Brain microvascular endothelial cell (primary cell): ENCODE measurements at regions not wholly inside any gene's neighbourhood (a gene's known extent, or its start where the extent isn't known, plus 50 kb on each side); places are given as distances from the start of the nearest gene placed in this dataset.

ENCODE experiments used
- DNase-seq: peaks from one replicate; pipeline ENCODE4 v3.0.0-alpha.2; 2020
- H3K27ac ChIP-seq: fragments of 250-450 bp; sonication (Bioruptor Pico); 2 replicates; pipeline ENCODE4 v1.5.1; 2020; ENCODE audit warnings: mild to moderate bottlenecking, moderate library complexity
- H3K27me3 ChIP-seq: fragments of 250-450 bp; sonication (Bioruptor Pico); replicated peaks from 2 replicates; pipeline ENCODE4 v1.5.1; 2020; ENCODE audit warnings: mild to moderate bottlenecking
- H3K36me3 ChIP-seq: fragments of 250-450 bp; sonication (Bioruptor Pico); replicated peaks from 2 replicates; pipeline ENCODE4 v1.5.1; 2020; ENCODE audit warnings: mild to moderate bottlenecking
- H3K4me3 ChIP-seq: 2 replicates; pipeline ENCODE4 v1.5.1; 2011; ENCODE audit warnings: low read depth, mild to moderate bottlenecking, control low read depth, low read length, moderate library complexity
- in situ Hi-C: cut with HindIII; loops from 2 replicates; pipeline ENCODE4 v1.10.0; 2017; ENCODE audit warnings: low sequenced_read_pairs, low pct_ligation_motif_present
- TF ChIP-seq, protein P1 (sequence below): IDR thresholded peaks from 2 replicates; pipeline ENCODE4 v1.5.1; 2011; ENCODE audit warnings: low read depth, mild to moderate bottlenecking, moderate library complexity, low read length, control low read depth, inconsistent platforms; ENCODE audit errors: missing control alignments

DNA sequence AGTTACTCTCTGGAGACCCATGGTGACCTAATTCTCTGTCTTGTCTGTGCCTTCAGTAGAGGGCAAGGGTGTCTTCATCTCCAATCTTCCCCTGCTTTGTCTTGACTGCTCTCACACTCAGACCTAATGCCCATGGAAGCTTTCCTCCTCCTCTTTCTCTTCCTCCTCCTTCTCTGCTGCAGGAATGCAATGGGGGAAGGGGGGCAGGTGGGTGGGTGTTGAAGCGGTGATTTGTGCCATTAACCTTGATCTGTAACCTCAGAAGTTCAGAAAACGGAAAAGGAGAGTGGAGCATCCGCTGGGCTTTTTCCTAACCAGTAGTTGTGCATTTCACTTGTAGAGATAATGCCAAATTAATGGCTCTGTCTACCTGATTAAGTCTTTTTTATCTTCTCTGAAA, 172.3 kb upstream of the CDH11 start:
- Histone ChIP-seq H3K27ac (no peak overlapping the region), H3K27me3 (no peaks in the 10 kb centered on the region), H3K36me3 (no peaks in the 10 kb centered on the region), H3K4me3 (no peak overlapping the region)
- in situ Hi-C loops, result no loop called here
- DNase-seq, result no peak
- TF ChIP-seq, protein P1, sequence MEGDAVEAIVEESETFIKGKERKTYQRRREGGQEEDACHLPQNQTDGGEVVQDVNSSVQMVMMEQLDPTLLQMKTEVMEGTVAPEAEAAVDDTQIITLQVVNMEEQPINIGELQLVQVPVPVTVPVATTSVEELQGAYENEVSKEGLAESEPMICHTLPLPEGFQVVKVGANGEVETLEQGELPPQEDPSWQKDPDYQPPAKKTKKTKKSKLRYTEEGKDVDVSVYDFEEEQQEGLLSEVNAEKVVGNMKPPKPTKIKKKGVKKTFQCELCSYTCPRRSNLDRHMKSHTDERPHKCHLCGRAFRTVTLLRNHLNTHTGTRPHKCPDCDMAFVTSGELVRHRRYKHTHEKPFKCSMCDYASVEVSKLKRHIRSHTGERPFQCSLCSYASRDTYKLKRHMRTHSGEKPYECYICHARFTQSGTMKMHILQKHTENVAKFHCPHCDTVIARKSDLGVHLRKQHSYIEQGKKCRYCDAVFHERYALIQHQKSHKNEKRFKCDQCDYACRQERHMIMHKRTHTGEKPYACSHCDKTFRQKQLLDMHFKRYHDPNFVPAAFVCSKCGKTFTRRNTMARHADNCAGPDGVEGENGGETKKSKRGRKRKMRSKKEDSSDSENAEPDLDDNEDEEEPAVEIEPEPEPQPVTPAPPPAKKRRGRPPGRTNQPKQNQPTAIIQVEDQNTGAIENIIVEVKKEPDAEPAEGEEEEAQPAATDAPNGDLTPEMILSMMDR, result no peak

DNA sequence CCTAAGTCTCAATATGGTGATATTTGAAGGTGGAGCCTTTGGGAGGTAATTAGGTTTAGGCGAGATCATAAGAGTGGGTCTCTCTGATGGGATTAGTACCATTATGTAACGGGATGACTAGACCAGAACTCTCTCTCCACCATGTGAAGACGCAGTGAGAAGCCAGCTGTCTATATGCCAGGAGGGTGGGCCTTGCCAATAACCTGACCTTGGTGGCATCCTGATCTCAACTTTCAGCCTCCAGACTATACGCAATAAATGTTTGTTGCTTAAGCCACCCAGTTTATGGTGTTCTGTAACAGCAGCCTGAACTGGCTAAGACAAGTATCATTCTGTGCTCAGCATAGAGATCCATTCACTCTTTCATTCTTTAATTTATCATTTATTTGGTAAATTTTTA, 167.2 kb upstream of the CDH11 start:
- Histone ChIP-seq H3K27me3 (no peaks in the 10 kb centered on the region), H3K27ac (no peak overlapping the region), H3K36me3 (no peaks in the 10 kb centered on the region), H3K4me3 (no peak overlapping the region)
- DNase-seq, result no peak
- TF ChIP-seq, protein P1, result no peak
- in situ Hi-C loops, result no loop called here

DNA sequence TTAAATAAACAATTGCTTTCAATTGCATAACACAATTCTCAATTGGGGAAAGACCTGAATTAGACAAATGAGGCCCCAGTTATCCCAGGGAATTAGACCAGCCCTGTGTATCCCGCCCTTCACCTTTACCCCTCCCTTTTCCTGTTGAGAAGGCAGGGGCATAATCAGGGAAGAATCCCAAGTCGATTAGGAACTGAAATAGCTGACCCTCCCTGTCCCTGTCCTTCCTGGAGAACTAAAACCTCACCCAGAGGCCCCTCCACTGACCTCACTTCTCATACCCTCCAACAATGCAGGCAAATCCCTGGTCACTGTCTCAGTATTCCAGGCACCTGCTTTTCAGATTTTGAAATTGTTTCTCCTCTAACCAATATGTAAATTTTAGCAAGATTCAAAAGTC, 165.4 kb upstream of the CDH11 start:
- H3K36me3 ChIP-seq, result no peaks in the 10 kb centered on the region
- TF ChIP-seq, protein P1, result no peak
- no peak overlapping the region for H3K4me3 ChIP-seq
- no peaks in the 10 kb centered on the region for H3K27me3 ChIP-seq
- H3K27ac ChIP-seq, result no peak overlapping the region
- in situ Hi-C loops, result no loop called here
- no peak for DNase-seq

DNA sequence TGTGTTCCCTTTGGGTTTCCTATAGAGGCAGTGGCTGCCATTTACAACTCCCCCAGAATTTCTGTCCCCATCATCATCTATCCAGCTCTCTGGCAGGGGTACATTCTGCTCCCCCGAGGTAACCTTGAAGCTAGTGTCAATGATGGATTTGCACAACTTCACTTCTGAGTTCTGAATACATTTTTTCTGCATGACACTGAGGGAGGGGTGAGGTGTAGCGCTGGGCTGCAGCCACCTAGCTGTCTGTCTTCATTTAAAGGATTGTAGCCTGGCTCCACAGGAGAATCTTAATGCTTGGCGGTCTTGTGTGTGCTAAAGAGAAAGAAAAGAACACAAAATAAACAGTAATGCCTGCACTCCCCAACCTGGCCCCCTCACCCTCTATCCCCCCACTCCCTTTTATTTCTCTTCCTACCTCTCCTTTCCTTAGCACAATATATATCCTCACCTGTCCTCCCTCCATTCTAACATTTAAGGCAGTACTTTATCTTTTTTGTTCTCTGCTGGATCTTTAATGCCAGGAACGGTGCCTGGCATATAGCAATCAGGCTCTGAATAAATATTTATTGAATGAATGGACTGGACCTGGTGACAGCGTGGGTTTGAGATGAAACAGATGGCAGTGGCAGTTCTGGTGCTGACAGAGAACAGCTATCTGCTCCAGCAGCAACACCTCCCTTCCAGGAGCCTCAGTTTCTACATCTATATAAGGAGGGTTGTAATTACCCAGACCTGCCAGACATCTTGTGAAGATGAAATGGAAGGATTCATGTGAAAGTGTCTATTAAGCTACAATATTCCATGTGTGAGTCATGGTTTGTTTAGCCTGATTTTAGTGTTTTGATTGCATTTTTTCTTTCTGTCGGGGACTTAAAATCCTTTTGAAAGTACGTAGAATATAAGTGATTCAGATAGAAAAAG, 163.5 kb upstream of the CDH11 start:
- H3K27ac ChIP-seq, result peak overlapping the region; percentile 19
- H3K27me3 ChIP-seq, result no peaks in the 10 kb centered on the region
- in situ Hi-C loops, result no loop called here
- TF ChIP-seq, protein P1, result no peak
- H3K4me3 ChIP-seq, result no peak overlapping the region
- H3K36me3 ChIP-seq, result no peaks in the 10 kb centered on the region
- DNase-seq, result peak; percentile 31

- H3K4me3 ChIP-seq, result no peak overlapping the region
- no peak overlapping the region for H3K27ac ChIP-seq
- no peaks in the 10 kb centered on the region for H3K27me3 ChIP-seq
- no peak for DNase-seq
- no peaks in the 10 kb centered on the region for H3K36me3 ChIP-seq
- in situ Hi-C loops, result no loop called here
- TF ChIP-seq, protein P1, result no peak
These were observed 162.8 kb upstream of the CDH11 start for GRCh38 chr16:65284626-65285025.
